ENCODE measurements at regions not wholly inside any gene's neighbourhood (a gene's known extent, or its start where the extent isn't known, plus 50 kb on each side); places are given as distances from the start of the nearest gene placed in this dataset.

DNA sequence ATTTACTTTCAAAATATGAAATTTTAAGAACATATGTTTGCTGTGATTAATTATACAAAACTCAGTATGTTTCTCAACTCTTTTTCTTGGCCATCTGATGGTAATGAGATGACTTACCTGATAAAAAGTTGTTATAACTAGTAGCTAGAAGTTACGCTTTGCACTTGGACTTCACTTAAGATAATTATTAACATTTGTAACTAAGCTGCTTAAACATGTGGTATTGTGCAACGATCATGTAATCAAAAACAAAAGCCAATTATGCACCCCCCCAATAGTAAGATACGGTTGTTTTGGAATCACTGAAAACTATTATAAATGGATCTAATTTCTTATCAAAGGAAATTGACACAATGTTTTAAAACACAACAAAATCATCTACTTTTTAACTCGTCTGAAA, 342.9 kb downstream of the CNTN3 start:
- ChIA-PET POLR2A (interaction anchor here (0.6 kb wide), 1 partner anchor 211 kb away, joined by 3 read pairs; no protein-coding TSS in a partner anchor), CTCF (interaction anchor here (0.6 to 1.9 kb wide), 3 partner anchors 72 to 730 kb away, joined by 3 to 5 read pairs (median 3); no protein-coding TSS in a partner anchor)
- Histone ChIP-seq H3F3A (replicated peaks; ENCODE audit: insufficient read depth) (no peaks in the 10 kb centered on the region), H3K4me1 (ENCODE audit: control insufficient read depth in 1 of 2, insufficient read depth in 2 of 2, low read depth in 1 of 2, low read length in 1 of 2) (0 out of 4 replicates have a peak, but pooled peaks cover 0 to 3% of the 10 kb centered on the region in 2 experiments), H3K9ac (no peak overlapping the region), H3K79me2 (ENCODE audit: insufficient read depth) (no peaks in the 10 kb centered on the region), H3K27ac (ENCODE audit: low read depth in 2 of 2, low read length in 1 of 2) (no peak overlapping the region), H3K9me3 (no peaks in the 10 kb centered on the region), H3K9me2 (no peaks in the 10 kb centered on the region), H4K20me1 (ENCODE audit: insufficient read depth) (no peaks in the 10 kb centered on the region), H3K36me3 (replicated peaks in 1 of 2; ENCODE audit: control insufficient read depth in 1 of 2, insufficient read depth in 2 of 2, low read length in 1 of 2) (no peaks in the 10 kb centered on the region), H3K4me2 (no peak overlapping the region), H3K27me3 (ENCODE audit: insufficient read depth) (no peaks in the 10 kb centered on the region), H3K4me3 (ENCODE audit: low read depth in 2 of 2, low read length in 1 of 2) (no peak overlapping the region), H2AFZ (ENCODE audit: low read depth) (no peak overlapping the region)
- TF ChIP-seq, protein P1, sequence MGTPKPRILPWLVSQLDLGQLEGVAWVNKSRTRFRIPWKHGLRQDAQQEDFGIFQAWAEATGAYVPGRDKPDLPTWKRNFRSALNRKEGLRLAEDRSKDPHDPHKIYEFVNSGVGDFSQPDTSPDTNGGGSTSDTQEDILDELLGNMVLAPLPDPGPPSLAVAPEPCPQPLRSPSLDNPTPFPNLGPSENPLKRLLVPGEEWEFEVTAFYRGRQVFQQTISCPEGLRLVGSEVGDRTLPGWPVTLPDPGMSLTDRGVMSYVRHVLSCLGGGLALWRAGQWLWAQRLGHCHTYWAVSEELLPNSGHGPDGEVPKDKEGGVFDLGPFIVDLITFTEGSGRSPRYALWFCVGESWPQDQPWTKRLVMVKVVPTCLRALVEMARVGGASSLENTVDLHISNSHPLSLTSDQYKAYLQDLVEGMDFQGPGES (IDR thresholded peaks at IDR 0.05; ENCODE audit: low read depth, low read length) = no peak
- TF ChIP-seq GABPA (IDR thresholded peaks at IDR 0.05; ENCODE audit: low read depth) (no peak), NRF1 (IDR thresholded peaks at IDR 0.05; ENCODE audit: low read depth, low read length) (no peak), EP300 (IDR thresholded peaks at IDR 0.05; ENCODE audit: borderline replicate concordance in 1 of 2, low read depth in 1 of 2, low read length in 1 of 2) (no peak), NFIC (IDR thresholded peaks at IDR 0.05; ENCODE audit: borderline replicate concordance) (no peak), JUND (IDR thresholded peaks at IDR 0.05) (no peak), TCF12 (IDR thresholded peaks at IDR 0.05) (no peak), SMC3 (IDR thresholded peaks at IDR 0.05; ENCODE audit: low read depth, low read length) (no peak), MXI1 (IDR thresholded peaks at IDR 0.05; ENCODE audit: low read depth, low read length) (no peak), GATA2 (CRISPR knock-in tag; IDR thresholded peaks at IDR 0.05) (no peak), TEAD4 (IDR thresholded peaks at IDR 0.05; ENCODE audit: borderline replicate concordance, insufficient read depth) (no peak)
- TF ChIP-seq, protein P2, sequence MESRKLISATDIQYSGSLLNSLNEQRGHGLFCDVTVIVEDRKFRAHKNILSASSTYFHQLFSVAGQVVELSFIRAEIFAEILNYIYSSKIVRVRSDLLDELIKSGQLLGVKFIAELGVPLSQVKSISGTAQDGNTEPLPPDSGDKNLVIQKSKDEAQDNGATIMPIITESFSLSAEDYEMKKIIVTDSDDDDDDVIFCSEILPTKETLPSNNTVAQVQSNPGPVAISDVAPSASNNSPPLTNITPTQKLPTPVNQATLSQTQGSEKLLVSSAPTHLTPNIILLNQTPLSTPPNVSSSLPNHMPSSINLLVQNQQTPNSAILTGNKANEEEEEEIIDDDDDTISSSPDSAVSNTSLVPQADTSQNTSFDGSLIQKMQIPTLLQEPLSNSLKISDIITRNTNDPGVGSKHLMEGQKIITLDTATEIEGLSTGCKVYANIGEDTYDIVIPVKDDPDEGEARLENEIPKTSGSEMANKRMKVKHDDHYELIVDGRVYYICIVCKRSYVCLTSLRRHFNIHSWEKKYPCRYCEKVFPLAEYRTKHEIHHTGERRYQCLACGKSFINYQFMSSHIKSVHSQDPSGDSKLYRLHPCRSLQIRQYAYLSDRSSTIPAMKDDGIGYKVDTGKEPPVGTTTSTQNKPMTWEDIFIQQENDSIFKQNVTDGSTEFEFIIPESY (IDR thresholded peaks at IDR 0.05; ENCODE audit: borderline replicate concordance, low read depth) = no peak
- TF ChIP-seq, protein P3, sequence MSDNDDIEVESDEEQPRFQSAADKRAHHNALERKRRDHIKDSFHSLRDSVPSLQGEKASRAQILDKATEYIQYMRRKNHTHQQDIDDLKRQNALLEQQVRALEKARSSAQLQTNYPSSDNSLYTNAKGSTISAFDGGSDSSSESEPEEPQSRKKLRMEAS (IDR thresholded peaks at IDR 0.05; ENCODE audit: low read depth) = no peak
- TF ChIP-seq, protein P4, sequence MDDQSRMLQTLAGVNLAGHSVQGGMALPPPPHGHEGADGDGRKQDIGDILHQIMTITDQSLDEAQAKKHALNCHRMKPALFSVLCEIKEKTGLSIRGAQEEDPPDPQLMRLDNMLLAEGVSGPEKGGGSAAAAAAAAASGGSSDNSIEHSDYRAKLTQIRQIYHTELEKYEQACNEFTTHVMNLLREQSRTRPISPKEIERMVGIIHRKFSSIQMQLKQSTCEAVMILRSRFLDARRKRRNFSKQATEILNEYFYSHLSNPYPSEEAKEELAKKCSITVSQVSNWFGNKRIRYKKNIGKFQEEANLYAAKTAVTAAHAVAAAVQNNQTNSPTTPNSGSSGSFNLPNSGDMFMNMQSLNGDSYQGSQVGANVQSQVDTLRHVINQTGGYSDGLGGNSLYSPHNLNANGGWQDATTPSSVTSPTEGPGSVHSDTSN (IDR thresholded peaks at IDR 0.05) = no peak
- TF ChIP-seq, protein P5, sequence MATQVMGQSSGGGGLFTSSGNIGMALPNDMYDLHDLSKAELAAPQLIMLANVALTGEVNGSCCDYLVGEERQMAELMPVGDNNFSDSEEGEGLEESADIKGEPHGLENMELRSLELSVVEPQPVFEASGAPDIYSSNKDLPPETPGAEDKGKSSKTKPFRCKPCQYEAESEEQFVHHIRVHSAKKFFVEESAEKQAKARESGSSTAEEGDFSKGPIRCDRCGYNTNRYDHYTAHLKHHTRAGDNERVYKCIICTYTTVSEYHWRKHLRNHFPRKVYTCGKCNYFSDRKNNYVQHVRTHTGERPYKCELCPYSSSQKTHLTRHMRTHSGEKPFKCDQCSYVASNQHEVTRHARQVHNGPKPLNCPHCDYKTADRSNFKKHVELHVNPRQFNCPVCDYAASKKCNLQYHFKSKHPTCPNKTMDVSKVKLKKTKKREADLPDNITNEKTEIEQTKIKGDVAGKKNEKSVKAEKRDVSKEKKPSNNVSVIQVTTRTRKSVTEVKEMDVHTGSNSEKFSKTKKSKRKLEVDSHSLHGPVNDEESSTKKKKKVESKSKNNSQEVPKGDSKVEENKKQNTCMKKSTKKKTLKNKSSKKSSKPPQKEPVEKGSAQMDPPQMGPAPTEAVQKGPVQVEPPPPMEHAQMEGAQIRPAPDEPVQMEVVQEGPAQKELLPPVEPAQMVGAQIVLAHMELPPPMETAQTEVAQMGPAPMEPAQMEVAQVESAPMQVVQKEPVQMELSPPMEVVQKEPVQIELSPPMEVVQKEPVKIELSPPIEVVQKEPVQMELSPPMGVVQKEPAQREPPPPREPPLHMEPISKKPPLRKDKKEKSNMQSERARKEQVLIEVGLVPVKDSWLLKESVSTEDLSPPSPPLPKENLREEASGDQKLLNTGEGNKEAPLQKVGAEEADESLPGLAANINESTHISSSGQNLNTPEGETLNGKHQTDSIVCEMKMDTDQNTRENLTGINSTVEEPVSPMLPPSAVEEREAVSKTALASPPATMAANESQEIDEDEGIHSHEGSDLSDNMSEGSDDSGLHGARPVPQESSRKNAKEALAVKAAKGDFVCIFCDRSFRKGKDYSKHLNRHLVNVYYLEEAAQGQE (IDR thresholded peaks at IDR 0.05; ENCODE audit: low read depth, low read length) = no peak
- TF ChIP-seq, protein P6, sequence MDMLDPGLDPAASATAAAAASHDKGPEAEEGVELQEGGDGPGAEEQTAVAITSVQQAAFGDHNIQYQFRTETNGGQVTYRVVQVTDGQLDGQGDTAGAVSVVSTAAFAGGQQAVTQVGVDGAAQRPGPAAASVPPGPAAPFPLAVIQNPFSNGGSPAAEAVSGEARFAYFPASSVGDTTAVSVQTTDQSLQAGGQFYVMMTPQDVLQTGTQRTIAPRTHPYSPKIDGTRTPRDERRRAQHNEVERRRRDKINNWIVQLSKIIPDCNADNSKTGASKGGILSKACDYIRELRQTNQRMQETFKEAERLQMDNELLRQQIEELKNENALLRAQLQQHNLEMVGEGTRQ (IDR thresholded peaks at IDR 0.05; ENCODE audit: borderline replicate concordance, low read depth, low read length) = no peak
- WGBS (ENCODE audit: low lambda C conversion rate) = 59% methylated on average over 4 of the region's 4 CpGs
- DNase-seq = no peak
